H9 (cell line): ENCODE measurements at regions not wholly inside any gene's neighbourhood (a gene's known extent, or its start where the extent isn't known, plus 50 kb on each side); places are given as distances from the start of the nearest gene placed in this dataset.

Experiments
- DNase-seq: peaks from one replicate; pipeline ENCODE4 v3.0.0-alpha.2; 2017
- H2AFZ ChIP-seq: one replicate; pipeline ENCODE4 v1.6.1; 2013; ENCODE audit warnings: mild to moderate bottlenecking, low read length, control low read depth, moderate library complexity
- H2AK5ac ChIP-seq: 2 replicates; pipeline ENCODE4 v1.6.1; 2013; ENCODE audit warnings: low read length, control low read depth, mixed read lengths; ENCODE audit not compliant: insufficient read length
- H2BK120ac ChIP-seq: one replicate; pipeline ENCODE4 v1.6.1; 2013; ENCODE audit warnings: low read depth, mild to moderate bottlenecking, low read length, control low read depth, inconsistent platforms; ENCODE audit not compliant: poor library complexity, severe bottlenecking
- H2BK12ac ChIP-seq: 2 replicates; pipeline ENCODE4 v1.6.1; 2013; ENCODE audit warnings: low read length, control low read depth, mixed read lengths, low read depth; ENCODE audit not compliant: insufficient read length
- H2BK15ac ChIP-seq: 2 replicates; pipeline ENCODE4 v1.6.1; 2013; ENCODE audit warnings: low read depth, low read length, control low read depth
- H2BK20ac ChIP-seq: one replicate; pipeline ENCODE4 v1.6.1; 2013; ENCODE audit warnings: low read depth, mild to moderate bottlenecking, low read length, control low read depth, inconsistent platforms; ENCODE audit not compliant: poor library complexity, severe bottlenecking
- H2BK5ac ChIP-seq: 2 replicates; pipeline ENCODE4 v1.6.1; 2013; ENCODE audit warnings: low read length, control low read depth, mixed read lengths; ENCODE audit not compliant: insufficient read length
- H3K14ac ChIP-seq: 2 replicates; pipeline ENCODE4 v1.6.1; 2013; ENCODE audit warnings: low read length, control low read depth; ENCODE audit not compliant: insufficient read depth
- H3K18ac ChIP-seq: 2 replicates; pipeline ENCODE4 v1.6.1; 2013; ENCODE audit warnings: low read depth, mild to moderate bottlenecking, mixed read lengths, low read length, control low read depth; ENCODE audit not compliant: insufficient read length
- H3K23ac ChIP-seq: 2 replicates; pipeline ENCODE4 v1.6.1; 2013; ENCODE audit warnings: low read length, control low read depth, mixed read lengths, low read depth; ENCODE audit not compliant: insufficient read length
- H3K23me2 ChIP-seq: 2 replicates; pipeline ENCODE4 v1.6.1; 2013; ENCODE audit warnings: low read depth, mild to moderate bottlenecking, mixed read lengths, low read length, control low read depth; ENCODE audit not compliant: insufficient read length, poor library complexity, severe bottlenecking
- H3K27ac ChIP-seq: 2 replicates; pipeline ENCODE4 v1.5.1; 2013; ENCODE audit warnings: low read length, control low read depth, mixed read lengths, low read depth; ENCODE audit not compliant: insufficient read length
- H3K27me3 ChIP-seq: 2 replicates; pipeline ENCODE4 v1.6.1; 2013; ENCODE audit warnings: low read length, control low read depth, inconsistent platforms; ENCODE audit not compliant: insufficient read depth
- H3K4ac ChIP-seq: 2 replicates; pipeline ENCODE4 v1.6.1; 2013; ENCODE audit warnings: low read depth, mild to moderate bottlenecking, control low read depth, inconsistent platforms, low read length, moderate library complexity
- H3K4me1 ChIP-seq: 2 replicates; pipeline ENCODE4 v1.6.1; 2013; ENCODE audit warnings: low read length, control low read depth, inconsistent platforms; ENCODE audit not compliant: insufficient read depth
- H3K4me2 ChIP-seq: 2 replicates; pipeline ENCODE4 v1.6.1; 2013; ENCODE audit warnings: low read length, control low read depth, mixed read lengths; ENCODE audit not compliant: insufficient read length, insufficient read depth
- H3K56ac ChIP-seq: 2 replicates; pipeline ENCODE4 v1.6.1; 2013; ENCODE audit warnings: low read depth, mild to moderate bottlenecking, mixed read lengths, low read length, control low read depth; ENCODE audit not compliant: insufficient read length
- H3K79me1 ChIP-seq: 2 replicates; pipeline ENCODE4 v1.6.1; 2013; ENCODE audit warnings: low read depth, mild to moderate bottlenecking, moderate library complexity, low read length, control low read depth, inconsistent platforms; ENCODE audit not compliant: insufficient read depth, poor library complexity, severe bottlenecking
- H3K79me2 ChIP-seq: 2 replicates; pipeline ENCODE4 v1.6.1; 2013; ENCODE audit warnings: low read length, control low read depth, inconsistent platforms; ENCODE audit not compliant: insufficient read depth
- H3K9ac ChIP-seq: 2 replicates; pipeline ENCODE4 v1.6.1; 2013; ENCODE audit warnings: low read length, control low read depth, mixed read lengths; ENCODE audit not compliant: insufficient read length; ENCODE audit errors: extremely low read depth
- H3K9me3 ChIP-seq: one replicate; pipeline ENCODE4 v1.6.1; 2013; ENCODE audit warnings: low read depth, low read length, inconsistent platforms; ENCODE audit not compliant: control insufficient read depth
- H3T11ph ChIP-seq: one replicate; pipeline ENCODE4 v1.6.1; 2013; ENCODE audit warnings: mild to moderate bottlenecking, low read length, control low read depth, inconsistent platforms
- H4K20me1 ChIP-seq: one replicate; pipeline ENCODE4 v1.6.1; 2013; ENCODE audit not compliant: control insufficient read depth, insufficient read length, insufficient read depth
- H4K5ac ChIP-seq: 2 replicates; pipeline ENCODE4 v1.6.1; 2013; ENCODE audit warnings: low read depth, mild to moderate bottlenecking, mixed read lengths, low read length, control low read depth; ENCODE audit not compliant: insufficient read length
- H4K8ac ChIP-seq: replicated peaks from 2 replicates; pipeline ENCODE4 v1.6.1; 2013; ENCODE audit warnings: low read length, control low read depth, mixed read lengths, low read depth; ENCODE audit not compliant: insufficient read length
- H4K91ac ChIP-seq: 2 replicates; pipeline ENCODE4 v1.6.1; 2013; ENCODE audit warnings: low read depth, mild to moderate bottlenecking, moderate library complexity, mixed read lengths, low read length, control low read depth; ENCODE audit not compliant: insufficient read length
- H3K27ac Mint-ChIP-seq, 3 experiments: 2 replicates in 2 of 3; 3 replicates in 1 of 3; pipeline ENCODE4 v1.8.0; 2020 to 2021; ENCODE audit warnings: mixed read lengths in 3 of 3, mild to moderate bottlenecking in 1 of 3, moderate library complexity in 1 of 3
- H3K27me3 Mint-ChIP-seq: 2 replicates; pipeline ENCODE4 v1.8.0; 2021; ENCODE audit warnings: low read depth, mild to moderate bottlenecking, moderate library complexity, mixed read lengths
- H3K36me3 Mint-ChIP-seq, 3 experiments: 2 replicates in 2 of 3; 3 replicates in 1 of 3; pipeline ENCODE4 v1.8.0; 2020 to 2021; ENCODE audit warnings: low read depth in 3 of 3, mixed read lengths in 3 of 3; ENCODE audit not compliant: insufficient read depth in 1 of 3
- H3K4me1 Mint-ChIP-seq, 2 experiments: 2 replicates each; pipeline ENCODE4 v1.8.0; 2020; ENCODE audit warnings: mixed read lengths in 2 of 2
- H3K4me3 Mint-ChIP-seq, 2 experiments: 2 replicates in 1 of 2; 3 replicates in 1 of 2; pipeline ENCODE4 v1.8.0; 2020 to 2021; ENCODE audit warnings: mild to moderate bottlenecking in 2 of 2, mixed read lengths in 2 of 2, moderate library complexity in 1 of 2
- H3K9me3 Mint-ChIP-seq, 2 experiments: 2 replicates in 1 of 2; 3 replicates in 1 of 2; pipeline ENCODE4 v1.8.0; 2020; ENCODE audit warnings: mild to moderate bottlenecking in 2 of 2, mixed read lengths in 2 of 2, moderate library complexity in 1 of 2
- WGBS: extraction: QIAGEN DNeasy Blood & Tissue Kit; methylation state at CpG from one replicate; pipeline ENCODE4 v1.1.7; 2013; ENCODE audit warnings: missing lambda C conversion rate, low lambda C conversion rate, mixed read lengths; ENCODE audit not compliant: insufficient read length; ENCODE audit errors: extremely low coverage; 5-methylcytosine and 5-hydroxymethylcytosine counted together
- TF ChIP-seq, protein P1 (sequence below): fragments of 200-600 bp; sonication (generic); conservative IDR thresholded peaks from 3 replicates; pipeline ENCODE4 v1.8.0; 2021; ENCODE audit warnings: antibody characterized with exemption, mild to moderate bottlenecking

DNA sequence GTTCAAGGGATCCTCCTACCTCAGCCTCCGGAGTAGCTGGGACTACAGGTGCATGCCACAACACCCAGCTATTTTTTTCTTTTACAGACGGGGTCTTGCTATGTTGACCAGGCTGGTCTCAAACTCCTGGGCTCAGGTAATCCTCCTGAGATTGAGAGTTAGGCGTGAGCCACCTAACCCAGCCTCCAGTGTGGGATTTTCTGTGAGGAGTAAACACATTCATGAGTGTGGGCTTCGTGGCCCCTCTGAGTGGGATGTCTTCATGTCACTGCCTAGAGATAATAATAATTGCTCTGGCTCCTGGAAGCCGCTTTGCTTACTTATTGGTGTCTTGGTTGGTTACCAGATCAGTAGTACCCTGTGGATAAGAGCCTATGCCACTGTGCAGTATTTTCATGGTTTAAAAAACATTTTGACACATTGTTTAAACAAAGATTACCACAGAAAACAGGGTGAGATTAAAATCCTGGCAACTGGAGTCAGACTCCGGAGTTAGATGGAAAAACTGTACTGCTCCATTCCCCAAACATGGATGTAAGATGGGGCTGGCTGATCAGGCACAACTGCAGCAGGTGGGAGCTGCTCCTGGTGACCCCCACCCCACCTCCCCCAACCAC, 159.1 kb upstream of the RAB4A start:
- Histone ChIP-seq H3K79me2 (no peaks in the 10 kb centered on the region), H3K4me1 (no peaks in the 10 kb centered on the region), H3K27ac (no peak overlapping the region), H2BK120ac (no peak overlapping the region), H4K20me1 (no peaks in the 10 kb centered on the region), H4K8ac (no peak overlapping the region), H3K9ac (no peak overlapping the region), H3K4me2 (no peak overlapping the region), H3K79me1 (no peaks in the 10 kb centered on the region), H4K5ac (no peak overlapping the region), H3K4ac (no peak overlapping the region), H3T11ph (no peak overlapping the region), H3K23me2 (no peaks in the 10 kb centered on the region), H3K56ac (no peak overlapping the region), H3K27me3 (no peaks in the 10 kb centered on the region), H3K14ac (no peak overlapping the region), H2BK20ac (no peak overlapping the region), H2AK5ac (no peak overlapping the region), H2BK12ac (no peak overlapping the region), H2AFZ (no peak overlapping the region), H3K9me3 (no peaks in the 10 kb centered on the region), H3K23ac (no peak overlapping the region), H3K18ac (no peak overlapping the region), H2BK15ac (no peak overlapping the region), H2BK5ac (no peak overlapping the region), H4K91ac (no peak overlapping the region)
- TF ChIP-seq, protein P1, sequence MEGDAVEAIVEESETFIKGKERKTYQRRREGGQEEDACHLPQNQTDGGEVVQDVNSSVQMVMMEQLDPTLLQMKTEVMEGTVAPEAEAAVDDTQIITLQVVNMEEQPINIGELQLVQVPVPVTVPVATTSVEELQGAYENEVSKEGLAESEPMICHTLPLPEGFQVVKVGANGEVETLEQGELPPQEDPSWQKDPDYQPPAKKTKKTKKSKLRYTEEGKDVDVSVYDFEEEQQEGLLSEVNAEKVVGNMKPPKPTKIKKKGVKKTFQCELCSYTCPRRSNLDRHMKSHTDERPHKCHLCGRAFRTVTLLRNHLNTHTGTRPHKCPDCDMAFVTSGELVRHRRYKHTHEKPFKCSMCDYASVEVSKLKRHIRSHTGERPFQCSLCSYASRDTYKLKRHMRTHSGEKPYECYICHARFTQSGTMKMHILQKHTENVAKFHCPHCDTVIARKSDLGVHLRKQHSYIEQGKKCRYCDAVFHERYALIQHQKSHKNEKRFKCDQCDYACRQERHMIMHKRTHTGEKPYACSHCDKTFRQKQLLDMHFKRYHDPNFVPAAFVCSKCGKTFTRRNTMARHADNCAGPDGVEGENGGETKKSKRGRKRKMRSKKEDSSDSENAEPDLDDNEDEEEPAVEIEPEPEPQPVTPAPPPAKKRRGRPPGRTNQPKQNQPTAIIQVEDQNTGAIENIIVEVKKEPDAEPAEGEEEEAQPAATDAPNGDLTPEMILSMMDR, result no peak
- Mint-ChIP-seq H3K27me3 (peaks cover 31% of the 10 kb centered on the region), H3K9me3 (no peaks in the 10 kb centered on the region; a peak in 1 of 5 replicates), H3K27ac (no peak overlapping the region), H3K4me3 (no peak overlapping the region), H3K36me3 (no peaks in the 10 kb centered on the region; a peak in 1 of 7 replicates), H3K4me1 (peaks cover 33 to 38% of the 10 kb centered on the region in 2 experiments)
- DNase-seq, result no peak
- WGBS, result no CpG with 5 or more reads among the region's 6 CpGs
